Activated gamma-delta T cell treated with Interleukin-2 at 50 U/mL for 16 hours (primary cell): ENCODE measurements at regions not wholly inside any gene's neighbourhood (a gene's known extent, or its start where the extent isn't known, plus 50 kb on each side); places are given as distances from the start of the nearest gene placed in this dataset.

Source experiments
- DNase-seq: peaks from one replicate; pipeline ENCODE4 v3.0.0-alpha.2; 2020

DNA sequence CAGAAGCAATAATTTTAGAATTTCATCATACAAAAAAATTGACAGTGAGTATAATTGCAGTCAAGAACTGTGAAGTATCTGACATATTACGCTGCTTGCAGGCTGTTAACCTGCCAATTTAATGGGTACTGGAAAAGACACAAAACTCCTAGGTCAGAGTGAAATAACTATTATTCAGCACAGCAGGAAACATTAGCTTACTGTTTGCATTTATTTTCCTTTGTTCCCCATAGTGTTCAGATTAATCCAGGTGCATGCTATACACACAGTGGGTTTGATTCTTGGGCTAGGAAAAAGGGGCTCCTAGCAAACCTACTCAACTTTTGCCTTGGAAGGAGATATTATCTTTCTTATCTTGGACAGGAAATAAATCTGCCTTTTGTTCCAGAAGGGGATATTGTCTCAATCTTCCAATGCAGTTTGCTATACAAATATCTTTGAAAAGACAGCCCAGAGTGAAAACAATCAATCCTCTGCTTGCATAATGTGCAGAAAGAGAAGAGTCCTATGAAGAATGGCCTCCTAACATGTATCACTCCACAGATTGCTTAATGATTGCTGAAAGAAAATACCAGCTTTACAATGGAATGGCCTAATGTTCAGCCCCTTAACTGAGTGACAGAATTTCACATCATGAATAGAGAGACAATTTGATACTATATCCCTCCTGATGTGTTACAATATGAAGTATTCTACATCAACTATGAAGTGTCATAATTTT lies 443.4 kb downstream of the TBC1D4 start:
- DNase-seq, result no peak

DNA sequence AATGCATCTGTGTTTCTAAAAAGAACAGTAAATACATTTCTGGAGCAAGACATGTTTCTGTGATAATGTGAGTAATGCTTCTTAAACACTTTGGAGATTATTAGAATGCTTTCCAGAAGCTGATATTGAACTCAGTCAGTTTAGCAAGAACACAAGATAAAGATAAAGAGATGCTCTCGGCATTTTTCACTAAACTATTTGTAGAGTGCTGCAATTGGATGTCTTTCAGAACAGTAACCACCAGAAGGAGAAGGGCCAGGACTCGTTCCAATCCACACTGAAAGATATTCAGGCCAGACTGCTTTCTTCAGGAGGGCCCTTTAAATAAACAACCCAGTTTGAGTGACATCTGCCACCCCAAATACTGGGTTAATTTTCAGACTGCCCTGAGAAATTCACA lies 456.0 kb downstream of the TBC1D4 start:
- DNase-seq, result no peak

DNA sequence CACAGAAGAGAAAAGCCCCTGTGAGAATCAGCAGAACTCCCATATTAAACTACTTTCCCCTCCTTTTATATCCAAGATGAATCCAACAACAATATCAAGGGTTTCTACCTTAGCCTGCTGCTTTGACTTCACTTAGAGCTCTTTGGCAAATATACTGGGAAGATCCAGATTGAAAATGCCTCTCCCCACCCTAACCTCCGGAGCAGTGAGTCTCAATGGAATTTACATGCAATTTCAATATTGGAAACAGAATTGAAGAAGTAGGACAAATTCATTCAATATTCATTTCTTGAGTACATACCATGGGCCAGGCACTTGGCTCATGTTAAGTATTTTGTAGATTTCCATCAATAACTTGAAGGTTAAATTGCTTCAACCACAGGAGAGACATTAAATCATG lies 457.4 kb downstream of the TBC1D4 start:
- no peak for DNase-seq

DNA sequence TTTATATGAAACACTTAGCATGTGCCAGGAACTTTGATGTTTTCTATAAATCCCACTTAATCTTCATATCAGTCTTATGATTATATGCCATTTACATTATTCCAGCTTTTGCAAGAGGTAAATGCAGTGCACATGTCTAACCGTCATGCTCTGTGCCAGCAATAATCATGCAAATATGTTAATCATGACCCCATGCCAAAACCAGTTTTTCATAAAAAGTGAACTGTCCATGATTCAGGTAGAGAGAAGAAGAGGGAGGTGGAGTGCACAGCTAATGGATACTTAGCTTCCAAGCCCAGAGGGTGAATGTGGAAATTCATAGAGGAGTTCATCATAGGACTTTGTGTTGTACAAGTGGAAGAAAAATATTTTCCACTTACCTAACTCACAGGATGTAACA lies 458.4 kb downstream of the TBC1D4 start:
- no peak for DNase-seq

DNA sequence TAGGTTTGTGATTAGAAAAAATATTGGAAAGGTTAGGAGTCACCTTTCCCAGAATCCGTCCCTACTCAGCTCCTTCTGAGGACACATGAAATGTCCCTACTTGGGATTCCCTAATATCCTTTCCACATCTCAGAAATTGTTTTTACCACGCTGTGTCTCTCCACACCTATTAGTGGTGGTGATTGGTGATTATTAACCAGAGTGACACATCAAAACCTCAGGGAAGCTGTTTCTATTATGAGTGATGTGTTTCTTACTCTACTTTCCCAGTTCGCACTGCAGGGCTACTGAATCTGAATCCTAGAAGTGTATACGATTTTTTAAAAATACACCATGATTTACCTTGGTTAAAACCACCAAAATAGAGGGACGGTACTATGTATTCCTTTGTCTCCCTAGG lies 460.8 kb downstream of the TBC1D4 start:
- no peak for DNase-seq

DNA sequence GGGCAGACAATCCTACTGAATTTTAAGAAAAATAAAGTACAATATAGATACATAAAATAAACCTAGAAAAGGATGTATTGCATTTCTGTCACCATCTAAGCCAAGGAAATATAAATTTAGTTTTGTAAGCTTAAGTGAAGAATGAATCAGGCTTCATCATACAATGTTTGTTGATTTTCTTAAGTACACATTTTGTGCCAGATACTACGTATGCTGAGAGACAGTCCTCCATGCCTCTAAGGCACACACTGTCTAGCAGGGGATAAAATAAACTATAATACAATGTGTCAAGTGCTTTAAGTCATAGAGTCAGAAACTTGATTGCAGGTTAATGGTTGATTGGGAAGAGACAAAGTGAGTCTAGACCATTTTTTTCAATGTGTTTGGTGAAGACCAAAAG lies 465.7 kb downstream of the TBC1D4 start:
- no peak for DNase-seq

DNA sequence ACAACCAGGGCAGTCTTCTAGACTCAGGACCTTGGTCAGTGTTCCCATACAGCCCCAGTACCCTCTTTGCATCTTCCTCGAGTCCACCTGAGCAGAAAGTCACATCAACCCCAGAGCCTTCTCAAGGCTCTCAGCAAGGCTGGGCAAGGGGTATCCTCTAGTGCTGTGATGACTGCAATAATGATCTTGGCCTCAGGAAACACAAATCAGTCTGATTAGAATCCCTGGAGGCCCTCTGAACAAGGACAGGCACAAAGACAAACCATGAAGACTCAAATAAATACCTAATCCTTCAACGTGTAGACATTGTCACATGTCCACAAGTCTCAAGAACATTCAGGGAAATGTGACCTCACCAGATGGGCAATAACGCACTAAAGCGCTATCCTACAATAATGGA lies 468.2 kb downstream of the TBC1D4 start:
- DNase-seq, result no peak

DNA sequence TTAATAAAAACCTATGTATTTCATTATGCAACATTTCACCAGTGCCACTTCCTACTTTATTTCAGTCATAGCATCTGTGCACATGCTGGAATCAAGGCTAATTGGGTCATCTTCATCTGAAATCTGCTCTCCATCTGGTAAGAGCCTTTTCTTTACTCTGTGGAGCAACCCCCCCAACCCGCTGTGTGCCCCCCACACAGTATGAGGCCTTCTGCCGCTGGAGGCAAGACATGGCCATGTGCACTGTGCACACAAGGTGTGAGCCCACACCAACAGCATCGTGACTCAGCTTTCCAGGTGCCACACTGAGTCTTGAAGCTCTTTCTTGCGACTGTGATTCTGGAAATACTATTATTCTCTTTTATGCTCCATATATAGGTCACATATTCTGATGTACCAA lies 471.0 kb downstream of the TBC1D4 start:
- no peak for DNase-seq

DNA sequence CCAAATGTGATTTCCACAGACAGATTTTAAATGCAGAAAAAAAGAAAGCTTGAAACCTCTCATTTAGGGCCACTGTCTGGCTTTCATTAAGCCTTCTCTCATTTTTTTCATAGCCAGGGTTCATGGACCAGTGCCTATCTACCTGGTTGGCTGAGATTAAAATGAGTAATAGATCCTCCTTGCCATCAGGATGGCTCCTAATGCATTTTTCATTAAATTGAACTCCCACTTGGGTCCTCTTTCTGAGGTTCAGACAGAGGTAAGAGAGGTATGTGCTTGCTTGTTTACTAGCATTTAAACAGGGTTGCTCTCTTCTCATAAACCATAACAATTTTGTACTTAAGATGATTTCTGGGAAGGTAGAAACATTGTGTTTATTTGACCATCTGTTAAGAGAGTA lies 473.0 kb downstream of the TBC1D4 start:
- DNase-seq, result no peak

DNA sequence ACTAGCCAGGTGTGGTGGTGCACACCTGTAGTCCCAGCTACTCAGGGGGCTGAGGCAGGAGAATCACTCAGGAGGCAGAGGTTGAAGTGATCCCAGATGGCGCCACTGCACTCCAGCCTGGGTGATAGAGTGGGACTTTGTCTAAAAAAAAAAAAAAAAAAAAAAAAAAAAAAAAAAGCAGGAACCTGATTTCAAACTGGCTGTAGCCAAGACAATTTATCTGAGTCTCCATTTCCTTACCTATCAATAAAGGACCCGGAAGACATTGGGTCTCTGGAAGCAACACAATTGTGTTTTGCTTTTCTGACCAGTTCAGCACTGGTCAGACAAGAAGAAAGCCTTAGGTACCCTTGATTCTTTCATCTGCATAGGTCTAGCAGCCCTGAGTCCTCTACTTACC lies 491.0 kb downstream of the TBC1D4 start:
- DNase-seq, result no peak

DNA sequence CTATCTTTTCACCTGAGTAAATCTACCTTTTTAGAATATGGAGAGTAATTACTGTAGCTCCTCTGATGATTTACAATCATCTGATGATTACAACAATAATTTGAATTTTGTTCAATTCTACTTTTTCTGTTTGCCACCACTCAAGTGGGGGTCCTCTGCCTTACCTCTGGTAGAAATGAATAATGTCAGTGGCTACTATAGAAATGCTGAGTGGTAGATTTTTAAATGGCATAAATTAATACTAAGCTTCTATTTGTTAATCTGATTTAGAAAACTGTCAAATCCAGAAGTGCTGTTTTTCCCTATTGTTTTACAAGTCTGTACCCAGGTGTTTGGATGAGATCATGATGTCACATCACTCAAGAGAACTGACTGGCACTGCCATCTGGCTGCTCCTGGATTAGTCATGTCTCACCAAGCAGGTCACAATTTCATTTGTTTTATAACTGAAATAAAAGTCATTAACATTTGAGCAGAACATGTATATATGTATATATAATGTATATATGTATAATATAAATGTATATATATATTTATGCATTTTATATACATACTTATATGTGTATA lies 494.8 kb downstream of the TBC1D4 start:
- DNase-seq, result no peak

DNA sequence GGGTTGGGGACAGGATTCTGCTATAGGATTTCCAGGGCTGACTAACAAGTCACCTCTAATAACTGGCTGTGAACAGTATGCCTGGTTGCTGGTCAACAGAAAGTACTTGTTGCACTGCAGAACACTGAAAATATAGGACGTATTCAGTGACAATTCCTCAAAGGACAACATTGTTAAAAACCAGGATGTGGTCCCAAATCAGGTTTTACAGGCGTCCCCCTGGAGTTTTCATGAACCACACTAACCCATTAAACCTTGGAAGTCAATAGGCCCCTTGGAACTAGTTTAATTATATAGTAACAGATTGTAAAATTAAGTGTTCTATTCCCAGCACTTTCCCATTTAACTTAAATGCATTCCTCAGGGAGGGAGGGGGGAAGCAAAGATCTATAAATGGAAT lies 495.4 kb downstream of the TBC1D4 start:
- DNase-seq, result no peak

DNA sequence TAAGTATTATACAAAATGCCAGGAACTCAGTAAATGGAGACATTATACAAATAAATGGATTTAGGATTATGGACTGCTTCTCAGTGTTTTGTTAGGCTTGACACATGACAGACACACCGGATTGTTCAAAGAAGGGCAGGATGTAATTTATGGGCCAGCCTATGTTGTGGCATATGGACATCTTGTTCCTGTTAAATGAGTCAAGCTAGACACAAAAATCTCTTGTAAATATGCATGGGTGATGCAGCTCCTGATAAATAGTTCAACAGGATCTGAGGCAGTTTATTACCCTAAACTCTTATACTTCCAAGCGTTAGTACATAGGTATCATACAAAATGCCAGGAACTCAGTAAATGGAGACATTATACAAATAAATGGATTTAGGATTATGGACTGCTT lies 502.3 kb downstream of the TBC1D4 start:
- DNase-seq, result no peak

DNA sequence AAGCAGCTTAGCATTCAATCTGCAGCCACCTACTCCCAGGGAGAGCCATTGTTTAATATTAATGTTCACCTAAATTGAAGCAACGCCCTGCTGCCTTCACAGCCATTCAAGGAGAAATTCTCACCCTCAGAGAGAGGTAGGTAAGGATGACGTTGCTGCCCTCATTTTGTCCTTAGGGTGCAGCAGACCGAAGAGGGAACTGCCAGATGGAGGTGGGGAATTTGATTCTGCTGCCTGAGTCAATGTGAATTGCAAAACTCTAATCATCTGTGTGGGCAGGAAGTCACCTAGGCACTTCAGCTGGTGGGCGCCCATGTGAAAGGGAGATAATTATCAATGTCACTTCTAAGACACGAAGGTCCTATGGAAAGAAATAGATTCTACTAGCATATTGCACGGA lies 503.4 kb downstream of the TBC1D4 start:
- no peak for DNase-seq

DNA sequence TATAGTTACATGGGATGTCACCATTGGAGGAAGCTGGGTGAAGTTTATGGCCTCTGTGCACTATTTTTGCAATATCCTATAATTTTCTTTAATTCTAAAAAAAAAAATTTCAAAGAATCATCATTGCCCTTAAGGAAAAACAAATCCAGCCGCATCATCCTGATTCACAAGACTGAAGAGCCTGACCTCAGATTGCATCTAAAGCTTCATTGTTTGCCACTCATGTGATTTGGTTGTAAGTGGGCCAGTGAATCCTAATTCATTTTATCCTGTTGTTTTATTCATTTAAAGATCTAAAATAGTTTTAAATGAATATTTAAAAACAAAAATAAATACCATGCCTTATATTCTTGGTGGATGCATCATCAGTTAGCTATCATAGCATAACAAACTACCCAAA lies 504.5 kb downstream of the TBC1D4 start:
- DNase-seq, result no peak

DNA sequence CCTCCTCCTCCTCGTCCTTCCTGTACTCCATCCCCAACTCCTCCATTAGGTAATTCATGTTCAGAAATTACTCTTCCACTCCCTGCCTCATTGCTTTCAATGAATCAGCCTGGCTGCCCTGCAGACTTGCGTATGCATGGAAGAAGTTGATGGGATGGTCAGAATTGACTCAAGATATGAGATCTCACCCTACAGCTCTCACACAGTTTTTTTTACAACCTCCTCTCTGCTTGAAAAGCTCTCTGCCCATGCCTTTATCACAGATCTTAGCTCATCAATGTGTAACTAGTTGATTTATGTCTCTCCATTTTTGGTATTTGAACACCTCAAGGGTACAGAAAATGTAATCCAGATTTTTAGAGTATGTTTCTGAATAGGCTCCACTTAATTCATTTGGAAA lies 506.9 kb downstream of the TBC1D4 start:
- DNase-seq, result no peak

DNA sequence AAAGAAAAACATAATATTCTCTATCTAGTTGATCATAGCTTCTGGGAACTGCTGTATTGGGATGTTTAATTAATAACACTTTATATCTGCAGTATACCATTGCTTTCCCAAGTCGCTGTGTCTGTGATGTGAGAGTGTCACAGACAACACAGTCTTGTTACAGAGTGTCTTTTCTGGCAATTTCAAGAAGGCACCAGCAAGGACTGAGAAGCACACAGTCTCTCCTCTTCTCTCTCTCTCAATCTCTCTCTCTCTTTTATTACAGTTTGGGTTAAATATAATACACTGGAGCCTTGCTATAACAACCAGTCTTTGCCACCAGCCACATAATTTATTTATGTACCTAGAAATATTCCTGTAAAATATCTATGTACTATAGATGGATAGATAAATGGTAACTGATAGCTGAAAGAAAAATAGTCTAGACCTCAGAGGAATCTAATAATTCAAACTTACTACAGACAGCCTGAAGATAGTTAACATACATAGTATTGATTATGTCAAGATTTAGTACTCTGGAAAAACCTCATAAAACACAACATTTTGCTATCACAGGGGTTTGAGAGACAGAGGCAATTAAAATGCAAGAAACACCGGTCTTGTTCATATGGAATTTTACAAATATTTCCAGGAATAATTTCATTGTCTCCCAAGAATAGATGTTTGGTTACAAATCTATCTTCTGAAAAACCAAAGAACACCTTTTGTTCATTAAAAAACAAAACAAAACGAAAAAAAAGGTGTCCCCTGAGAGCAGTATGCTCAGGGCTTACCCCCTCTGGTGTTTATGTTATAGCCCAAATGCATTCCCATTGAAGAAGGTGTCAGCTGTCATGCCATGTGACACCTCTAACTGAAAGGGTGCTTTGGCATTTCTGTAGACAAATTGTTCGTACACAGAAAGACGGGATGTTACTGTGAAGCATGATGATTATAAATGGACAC lies 507.8 kb downstream of the TBC1D4 start:
- no peak for DNase-seq

DNA sequence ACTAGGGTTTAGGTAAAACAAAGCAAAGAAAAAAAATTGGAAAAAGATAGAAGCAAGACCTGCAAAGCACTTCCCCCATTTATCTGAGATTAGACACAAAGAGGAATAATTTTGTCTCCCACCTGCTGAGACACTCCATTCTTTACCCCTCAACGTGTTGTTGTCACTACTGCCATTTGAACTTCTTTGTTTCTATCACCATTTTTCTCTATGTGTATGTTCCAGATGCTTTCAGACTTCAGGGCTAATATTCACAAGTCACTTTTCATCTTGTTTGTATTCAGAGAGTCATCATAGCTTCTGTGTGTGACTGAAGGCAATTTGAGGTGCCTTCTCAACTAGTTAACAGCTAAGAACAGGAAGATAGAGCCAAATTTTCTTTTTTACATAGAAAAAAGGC lies 512.5 kb downstream of the TBC1D4 start:
- no peak for DNase-seq

DNA sequence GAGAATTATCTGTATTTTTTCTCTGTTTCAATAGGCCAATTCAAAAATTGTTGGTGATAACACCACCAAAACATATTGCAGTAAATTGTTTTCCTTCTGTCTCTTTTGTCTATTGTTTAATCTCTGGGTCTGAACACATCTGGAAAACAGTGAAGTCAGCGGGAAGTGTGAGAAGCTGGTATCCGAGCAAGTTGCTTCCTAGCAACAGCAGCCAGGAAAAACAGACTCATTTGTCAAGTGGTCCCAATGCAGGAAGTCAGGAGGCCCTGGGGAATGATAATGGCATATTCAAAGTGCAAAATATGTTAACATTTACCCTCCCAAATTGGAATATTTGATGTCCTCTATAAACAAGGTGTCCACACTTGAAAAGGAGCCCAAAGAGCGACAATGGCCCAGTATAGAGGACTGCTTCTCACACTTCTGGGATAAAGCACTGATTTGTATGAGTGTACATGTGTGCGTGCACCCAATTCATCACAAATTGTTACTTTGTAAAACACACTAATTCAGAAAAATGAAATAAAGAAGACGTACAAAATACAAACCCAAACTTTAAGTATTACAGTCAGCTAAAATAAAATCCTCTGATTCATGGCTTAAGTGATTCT lies 515.0 kb downstream of the TBC1D4 start:
- no peak for DNase-seq

DNA sequence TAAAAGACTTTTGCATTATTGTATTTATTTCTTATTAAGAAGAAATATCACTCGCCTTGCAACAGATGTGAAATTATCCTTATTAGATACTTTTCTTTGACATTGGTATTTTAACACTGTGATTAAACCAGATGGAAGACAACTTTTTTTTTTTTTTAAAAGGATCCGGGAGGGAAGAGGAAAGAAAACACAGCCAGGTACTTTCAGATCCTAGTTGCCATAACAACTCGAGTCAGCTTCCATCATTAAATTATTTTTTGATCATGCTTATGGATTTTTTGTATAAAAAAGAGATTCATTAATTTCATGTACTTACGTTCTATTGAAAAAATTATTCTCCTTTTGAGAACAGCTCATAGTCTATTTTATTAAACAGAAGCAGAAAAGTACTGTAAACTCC lies 515.7 kb downstream of the TBC1D4 start:
- DNase-seq, result no peak

DNA sequence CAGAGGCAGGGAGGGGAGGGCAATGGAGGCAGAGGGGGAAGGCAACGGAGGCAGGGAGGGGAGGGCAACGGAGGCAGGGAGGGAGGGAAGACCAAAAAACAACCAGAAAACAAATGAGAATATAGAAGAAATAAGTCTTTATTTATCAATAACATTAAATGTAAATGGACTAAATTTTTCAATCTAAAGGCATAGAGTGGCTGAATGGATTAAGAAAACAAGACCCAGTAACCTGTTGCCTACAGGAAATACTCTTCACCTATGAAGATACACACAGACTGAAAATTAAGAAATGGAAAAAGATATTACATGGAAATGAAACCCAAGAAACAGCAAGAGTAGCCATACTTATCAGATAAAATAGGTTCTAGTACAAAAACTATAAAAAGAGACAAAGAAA lies 536.3 kb downstream of the TBC1D4 start:
- no peak for DNase-seq

DNA sequence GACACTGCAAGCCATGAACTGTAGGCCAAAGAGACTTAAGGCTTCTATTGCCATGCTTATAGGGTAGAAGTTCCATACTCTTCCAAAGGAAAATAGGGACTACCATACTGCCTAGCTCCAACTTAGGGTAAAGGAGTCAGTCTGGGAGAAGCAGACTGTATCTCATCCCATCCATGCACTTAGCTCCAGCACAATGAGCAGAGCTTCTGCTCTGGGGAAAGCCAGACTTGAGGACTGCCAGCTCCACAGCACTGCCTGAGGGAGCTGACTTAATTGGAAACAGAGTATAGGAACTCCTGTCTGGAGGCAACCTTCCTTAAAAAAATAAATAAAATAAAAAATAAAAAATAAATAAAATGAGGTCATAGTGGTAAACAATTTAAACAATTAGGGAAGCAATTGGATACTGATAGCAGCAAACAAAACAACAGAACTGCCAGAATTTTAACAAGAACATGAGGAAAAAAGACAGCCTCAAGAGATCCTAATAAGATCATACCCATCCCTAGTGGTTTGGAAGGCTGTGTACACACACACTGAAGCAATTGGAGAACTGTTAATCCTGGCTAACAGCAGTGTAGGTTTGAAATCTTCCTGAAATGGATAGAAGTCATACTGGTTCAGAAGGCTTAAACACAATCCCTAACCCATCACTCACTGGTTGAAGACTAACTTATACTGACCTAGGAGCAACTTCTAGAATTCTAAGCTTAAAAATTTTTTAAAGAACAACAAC lies 550.1 kb downstream of the TBC1D4 start:
- DNase-seq, result no peak
